NCI-H2196 (cell line): ENCODE measurements at regions not wholly inside any gene's neighbourhood (a gene's known extent, or its start where the extent isn't known, plus 50 kb on each side); places are given as distances from the start of the nearest gene placed in this dataset.
"Not testable (repeated sequence)": the region's sequence is repeated elsewhere in the genome, so short reads cannot be mapped to it uniquely, and the experiment has no call there.

ENCODE experiments used
- DNase-seq: peaks from one replicate; lab custom pipeline; 2025; ENCODE audit not compliant: unreplicated experiment; lab: John Stamatoyannopoulos, UW

DNA sequence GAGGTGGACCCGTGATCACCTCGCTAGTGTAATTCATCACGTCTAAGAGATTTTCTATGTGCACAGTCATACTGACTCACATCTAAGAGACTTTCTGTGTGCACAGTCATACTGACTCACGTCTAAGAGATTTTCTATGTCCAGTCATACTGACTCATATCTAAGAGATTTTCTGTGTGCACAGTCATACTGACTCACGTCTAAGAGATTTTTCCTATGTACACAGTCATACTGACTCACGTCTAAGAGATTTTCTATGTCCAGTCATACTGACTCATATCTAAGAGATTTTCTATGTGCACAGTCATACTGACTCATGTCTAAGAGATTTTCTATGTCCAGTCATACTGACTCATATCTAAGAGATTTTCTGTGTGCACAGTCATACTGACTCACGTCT is 443.8 kb downstream of the BRD1 start:
- DNase-seq: not testable (repeated sequence)

DNA sequence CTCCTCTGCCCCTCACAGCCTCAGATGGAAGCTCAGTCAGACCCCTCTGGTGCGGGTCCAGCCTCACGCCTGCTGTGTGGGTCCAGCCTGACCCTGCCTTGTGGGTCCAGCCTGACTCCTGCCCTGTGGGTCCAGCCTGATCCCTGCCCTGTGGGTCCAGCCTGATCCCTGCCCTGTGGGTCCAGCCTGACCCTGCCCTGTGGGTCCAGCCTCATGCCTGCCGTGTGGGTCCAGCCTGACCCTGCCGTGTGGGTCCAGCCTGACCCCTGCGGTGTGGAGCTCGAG is 445.3 kb downstream of the BRD1 start:
- no peak for DNase-seq

DNA sequence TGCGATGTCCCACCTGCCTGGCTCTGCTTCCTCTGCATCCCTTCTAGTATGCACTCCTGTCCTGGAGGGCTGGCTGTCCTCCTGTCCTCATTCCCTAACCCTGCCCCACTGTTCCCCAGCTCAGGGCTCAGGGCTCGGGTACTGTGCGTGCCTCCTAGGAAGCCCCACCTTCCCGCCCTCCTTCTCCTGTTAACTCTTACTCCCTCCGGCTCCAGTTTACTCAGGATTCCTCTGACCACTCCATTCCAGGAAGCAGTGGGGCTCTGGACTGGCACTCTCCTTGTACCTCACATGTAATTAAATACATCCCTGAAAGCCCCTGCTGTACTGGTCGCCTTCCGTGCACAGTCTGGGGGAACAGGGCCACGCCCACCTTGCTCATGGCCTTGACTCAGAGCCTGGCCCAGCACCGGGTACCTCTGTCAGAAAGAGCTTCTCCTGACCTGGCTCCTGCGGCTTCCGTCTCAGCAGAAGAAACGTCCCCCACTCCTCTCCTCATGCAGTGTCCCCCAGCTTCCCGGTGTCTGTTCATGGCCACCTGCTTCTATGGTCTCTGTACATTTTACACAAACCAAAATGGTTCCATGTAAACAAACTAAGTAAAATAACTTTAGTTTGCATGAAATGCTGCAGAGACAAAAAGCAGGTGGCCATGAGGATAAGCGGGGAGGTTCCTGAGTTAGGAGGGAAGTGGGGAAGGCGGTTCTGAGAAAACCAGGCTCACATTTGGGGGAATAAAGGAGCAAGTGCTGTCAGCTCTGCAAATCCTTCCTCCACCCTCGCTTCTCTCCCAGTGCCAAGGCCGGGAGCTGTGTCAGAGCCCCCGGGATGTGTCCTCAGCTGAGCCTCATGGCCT is 445.9 kb downstream of the BRD1 start:
- DNase-seq: no peak

DNA sequence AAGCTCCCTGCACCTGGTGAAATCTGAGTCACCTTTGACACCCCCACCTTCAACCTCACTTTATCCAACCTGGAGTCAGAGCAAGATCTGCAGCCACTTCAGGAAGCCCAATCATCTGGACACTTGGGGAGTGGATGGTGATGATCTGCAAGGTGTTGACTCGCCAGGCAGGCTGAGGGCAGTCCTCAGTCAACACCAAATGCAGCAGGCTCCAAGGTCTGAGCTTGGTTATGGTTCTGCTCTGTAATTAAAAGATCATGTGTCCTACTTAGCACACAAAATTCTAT is 446.9 kb downstream of the BRD1 start:
- DNase-seq: no peak

DNA sequence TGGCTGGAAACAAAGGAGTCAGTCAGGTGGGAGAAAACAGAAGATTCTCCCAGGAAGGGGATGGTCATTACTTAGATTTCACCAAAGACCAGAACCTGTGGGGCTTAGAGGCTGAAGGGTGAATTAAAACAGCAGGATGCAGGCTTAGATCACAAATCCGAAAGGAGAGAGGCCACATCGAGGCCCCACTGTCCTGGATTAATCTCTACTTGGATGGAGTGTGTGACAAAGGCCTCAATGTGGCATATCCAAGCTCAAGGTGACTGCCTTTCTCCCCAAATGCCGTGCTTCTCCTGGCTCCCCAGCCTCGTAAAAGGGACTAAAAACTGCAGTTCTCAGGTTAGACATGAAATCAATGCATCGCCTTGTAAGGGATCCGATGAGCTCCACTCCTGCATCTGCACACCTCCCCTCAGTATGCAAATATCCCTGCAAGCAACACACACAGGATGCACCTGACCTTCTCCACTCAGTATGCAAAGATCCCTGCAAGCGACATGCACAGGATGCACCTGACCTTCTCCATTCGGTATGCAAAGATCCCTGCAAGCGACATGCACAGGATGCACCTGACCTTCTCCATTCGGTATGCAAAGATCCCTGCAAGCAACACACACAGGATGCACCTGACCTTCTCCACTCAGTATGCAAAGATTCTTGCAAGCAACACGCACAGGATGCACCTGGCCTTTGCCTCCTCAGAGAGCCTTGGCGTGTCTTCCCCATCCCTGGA is 447.4 kb downstream of the BRD1 start:
- no peak for DNase-seq

DNA sequence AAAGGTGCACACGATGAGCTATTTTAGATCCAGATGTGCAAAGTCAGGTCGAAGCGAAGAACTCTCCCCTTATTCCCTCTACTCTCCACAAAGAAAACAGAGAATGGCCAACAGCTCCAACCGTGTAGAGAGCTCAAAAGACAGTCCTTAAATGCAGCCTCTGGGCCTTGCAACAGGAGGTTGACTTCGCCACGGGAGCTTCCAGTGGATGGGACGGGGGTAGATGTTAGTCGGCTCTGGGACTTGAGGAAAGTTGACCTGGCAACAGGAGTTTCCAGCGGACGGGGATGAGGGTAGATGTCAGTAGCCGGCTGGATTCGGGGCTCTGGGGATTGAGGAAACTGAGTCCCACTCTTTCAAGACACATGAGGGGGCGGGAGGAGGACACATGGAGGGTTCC is 450.4 kb downstream of the BRD1 start:
- no peak for DNase-seq

DNA sequence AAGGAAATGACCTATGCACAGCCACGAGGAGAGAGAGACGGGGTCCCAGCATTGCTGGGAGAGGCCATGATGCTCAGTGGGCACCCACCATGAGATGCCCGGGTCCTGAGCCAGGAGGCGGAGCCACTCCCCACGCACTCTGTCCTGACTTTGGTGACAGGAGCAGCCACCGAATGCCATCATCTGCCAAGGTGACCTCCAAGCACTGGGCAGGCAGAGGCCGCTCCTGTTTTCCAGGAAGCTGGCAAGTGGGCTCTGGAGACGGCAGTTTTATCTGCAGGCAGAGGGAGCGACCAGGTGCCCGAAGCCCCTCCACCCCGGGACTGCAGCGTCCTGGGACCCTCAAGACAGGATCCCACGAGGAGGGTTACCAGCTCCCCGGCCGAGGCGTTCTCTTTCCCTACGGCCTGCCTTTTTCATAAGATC is 453.9 kb downstream of the BRD1 start:
- DNase-seq: no peak

DNA sequence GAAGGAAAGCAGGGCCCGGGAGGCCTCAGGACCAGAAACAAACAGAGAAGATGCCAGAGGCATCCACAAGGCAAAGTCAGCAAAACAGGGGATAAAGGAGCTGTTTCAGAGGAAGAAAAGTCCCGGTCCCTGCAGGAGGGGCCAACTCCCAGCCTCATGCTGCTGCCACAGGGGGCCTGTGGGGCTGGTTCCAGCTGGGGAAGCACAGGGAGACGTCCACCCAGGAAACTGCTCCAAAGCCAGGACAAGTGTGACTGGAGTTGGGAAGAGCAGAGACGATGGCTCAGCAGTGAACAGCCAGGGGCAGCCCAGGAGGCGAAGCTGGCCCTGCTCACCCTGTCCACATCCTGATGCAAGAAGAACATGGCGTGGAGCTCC is 454.4 kb downstream of the BRD1 start:
- no peak for DNase-seq

DNA sequence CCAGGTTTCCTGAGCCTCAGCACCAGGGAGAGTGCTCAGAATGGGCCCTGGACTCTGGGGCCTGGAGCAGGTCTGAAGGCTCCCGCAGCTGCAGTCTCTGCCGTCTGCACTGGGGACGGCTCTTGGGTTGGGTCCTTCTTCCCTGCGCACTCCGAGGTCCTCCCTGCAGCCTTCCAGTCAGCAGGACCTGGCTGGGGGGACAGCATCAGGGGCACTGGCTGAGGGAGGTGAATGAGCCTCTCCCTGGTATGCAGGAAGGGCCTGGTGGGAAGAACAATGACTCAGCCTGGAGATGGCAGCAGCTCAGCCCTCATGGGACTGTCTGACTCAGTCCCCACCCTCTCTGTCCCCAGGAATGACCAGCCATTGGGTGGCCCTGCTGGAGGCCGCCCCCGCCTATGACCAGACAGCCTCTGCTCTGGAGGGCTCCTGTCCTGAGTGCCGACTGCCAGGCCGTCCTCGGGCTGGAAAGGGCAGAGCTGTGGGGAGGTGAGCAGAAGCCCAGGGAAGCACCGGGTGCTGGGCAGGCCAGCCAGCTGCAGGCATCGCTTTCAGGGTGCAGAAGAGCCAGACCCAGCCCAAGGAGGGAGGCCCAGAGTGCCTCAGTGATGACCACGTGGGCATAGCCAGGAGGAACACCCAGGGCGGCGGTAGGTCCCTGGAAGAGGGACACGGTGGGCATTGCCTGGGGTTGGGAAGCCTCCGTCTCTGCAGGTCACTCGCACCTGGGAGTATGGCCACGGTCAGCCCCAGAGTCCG is 455.0 kb downstream of the BRD1 start:
- DNase-seq: no peak

DNA sequence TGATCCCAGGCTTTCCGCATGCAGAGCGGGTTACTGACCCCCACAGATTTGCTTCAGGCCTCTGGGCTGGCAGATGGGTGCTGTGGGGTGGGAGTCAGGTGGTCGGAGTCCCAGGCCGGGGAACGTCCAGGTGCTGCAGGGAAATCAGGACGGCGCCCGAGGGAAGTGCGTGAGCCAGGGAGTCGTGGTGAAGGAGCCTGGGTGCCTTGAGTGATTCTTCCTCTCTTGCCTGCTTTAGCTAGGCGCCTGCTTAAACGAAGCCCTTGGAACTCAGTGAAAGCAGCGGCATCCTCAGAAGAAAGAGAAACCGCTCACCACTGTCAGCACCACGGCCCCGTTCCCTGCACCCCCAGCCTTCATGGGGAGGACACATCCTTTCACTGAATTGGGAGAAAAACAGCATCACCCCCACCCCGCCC is 455.6 kb downstream of the BRD1 start:
- no peak for DNase-seq

DNA sequence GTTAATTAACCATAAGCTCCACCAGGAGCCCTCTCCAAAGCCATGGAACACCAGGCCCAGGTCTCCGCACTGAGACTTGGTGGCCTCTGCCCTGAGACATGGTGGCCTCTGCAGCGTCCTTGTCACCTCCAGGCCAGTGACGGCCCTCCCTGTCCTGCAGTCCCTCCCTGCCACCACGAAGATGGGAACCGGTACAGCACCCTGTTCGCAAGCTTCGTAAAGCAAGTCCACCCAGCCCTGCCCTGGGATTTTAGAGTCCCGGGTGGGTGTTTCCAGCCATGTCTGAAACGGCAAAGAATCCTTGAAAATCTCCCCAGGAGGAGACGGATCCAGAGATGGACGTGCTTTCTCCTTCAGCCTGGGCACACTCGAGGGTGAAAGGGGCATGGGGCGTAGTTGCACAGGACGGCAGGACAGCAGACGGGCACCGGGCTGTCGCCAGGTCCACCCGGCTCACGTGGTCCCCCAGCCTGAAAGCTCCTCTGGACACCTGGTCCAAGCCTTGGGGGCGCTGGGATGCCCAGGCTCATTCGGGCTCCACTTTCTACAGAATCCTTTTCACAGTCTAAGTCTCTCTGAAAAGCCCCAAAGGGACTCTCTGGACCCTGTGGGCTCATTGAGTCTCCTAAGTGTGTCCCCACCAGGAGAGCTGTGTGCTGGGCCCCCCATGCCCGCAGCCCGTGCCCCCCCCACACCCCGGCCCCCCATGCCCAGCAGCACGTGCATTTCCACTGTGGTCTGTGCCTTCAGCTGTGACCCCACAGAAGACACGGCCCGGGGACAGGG is 456.2 kb downstream of the BRD1 start:
- DNase-seq: no peak

DNA sequence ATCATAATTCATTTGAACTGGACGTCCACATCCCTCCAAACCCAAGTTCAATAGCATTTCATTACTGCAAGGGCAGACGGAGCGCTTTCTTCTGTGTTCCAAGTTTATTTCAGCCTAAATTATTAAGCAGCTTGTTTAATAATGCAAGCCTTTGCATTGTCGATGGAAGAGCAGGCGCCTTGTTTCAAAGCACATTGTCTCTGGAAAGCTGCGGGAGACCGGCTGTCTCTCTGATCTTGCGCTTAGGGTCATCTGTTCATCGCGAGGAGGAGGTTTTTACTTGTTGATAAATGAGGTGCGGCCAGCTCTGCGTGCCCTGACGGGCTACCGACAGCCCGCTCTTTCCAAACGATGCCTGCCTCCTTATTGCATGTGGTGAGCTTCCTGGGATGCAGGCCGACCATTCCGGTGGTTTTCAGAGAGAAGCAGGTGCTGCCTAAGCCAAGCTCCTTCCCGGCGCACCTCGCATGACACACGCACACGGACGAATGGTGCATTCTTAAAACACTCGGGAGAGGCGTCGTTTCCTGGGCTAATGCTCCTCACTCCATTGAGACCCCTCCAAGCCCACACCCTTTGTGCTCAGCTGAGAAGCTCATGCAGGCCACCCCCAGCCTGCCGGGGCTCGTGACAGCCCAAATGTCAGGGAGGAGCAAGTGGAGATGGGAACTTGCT is 456.9 kb downstream of the BRD1 start:
- DNase-seq: no peak

DNA sequence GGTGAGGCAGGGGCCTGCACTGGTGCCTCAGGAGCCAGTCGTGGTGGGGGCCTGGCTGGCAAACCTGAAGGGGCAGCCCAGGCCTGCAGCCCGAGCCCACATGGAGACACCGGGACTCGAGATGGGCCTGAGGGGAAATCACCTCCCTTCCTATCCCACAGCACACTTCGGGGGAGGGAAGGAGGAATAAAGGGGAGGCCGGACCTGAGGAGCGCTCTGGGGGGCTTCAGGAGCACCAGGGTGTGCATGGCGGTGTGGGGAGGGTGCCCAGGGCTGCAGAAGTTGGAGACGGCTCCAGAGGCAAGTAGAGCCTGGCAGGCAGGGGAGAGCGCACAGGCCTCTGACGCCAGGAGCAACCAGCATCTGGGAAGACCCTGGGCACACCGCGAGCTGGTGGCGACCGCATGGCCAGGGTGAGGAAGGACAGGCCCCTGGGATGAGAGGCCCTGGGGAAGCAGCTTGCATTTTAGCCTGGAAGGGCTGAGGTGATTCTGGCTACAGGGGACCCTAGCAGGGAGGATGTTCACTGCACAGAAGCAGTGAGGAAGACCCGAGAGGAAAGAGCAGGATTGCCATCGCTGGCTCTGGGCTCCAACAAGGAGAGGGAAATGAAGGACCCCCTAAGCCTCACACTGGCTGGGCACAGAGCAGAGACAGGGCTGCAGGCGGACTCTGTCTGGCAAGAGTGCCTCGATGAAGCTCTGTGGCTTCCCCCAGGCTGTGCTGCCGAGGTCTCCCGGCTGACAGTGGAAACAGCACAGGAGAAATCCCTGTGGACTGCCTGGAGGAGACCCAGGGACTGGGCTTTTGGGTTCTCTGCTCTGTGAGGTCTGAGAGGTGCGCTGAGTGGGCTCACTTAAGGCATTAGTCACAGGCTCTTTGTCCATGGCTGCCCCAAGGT is 457.7 kb downstream of the BRD1 start:
- no peak for DNase-seq

DNA sequence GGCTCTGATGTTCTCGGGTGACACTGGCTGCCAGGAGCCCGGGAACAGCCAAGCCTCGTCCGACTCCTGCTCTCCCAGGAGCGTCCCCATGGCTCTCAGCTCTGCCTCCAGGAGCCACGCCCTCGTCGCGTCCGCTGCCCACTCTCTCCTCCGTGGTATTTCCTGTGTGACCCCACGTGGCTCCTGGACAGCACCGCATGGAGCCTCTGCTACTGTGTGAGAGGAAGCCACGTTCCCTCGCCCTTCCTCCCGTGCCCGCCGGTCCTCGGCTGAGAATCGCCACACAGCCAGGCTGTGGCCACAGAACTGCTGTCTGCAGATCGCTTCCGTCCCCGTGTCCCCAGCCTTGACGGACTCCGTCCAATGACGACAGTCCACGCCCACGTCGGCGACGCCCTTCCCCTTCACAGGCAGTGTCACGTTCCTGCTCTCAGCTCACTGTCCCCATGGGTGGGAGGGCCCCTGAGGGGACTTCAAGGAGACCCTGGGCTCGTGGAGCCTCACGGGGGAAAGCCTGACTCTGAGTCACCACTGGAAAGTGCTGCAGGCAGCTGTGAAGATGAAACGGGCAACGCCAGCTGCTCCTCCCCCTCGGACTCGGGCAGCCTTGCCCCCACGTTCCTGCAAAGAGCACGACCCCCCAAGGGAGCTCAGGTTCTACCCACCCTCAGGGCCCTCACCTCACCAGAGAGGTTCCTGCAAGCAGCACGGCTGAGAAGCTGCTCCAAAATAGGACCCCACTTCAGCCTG is 458.5 kb downstream of the BRD1 start:
- DNase-seq: no peak

DNA sequence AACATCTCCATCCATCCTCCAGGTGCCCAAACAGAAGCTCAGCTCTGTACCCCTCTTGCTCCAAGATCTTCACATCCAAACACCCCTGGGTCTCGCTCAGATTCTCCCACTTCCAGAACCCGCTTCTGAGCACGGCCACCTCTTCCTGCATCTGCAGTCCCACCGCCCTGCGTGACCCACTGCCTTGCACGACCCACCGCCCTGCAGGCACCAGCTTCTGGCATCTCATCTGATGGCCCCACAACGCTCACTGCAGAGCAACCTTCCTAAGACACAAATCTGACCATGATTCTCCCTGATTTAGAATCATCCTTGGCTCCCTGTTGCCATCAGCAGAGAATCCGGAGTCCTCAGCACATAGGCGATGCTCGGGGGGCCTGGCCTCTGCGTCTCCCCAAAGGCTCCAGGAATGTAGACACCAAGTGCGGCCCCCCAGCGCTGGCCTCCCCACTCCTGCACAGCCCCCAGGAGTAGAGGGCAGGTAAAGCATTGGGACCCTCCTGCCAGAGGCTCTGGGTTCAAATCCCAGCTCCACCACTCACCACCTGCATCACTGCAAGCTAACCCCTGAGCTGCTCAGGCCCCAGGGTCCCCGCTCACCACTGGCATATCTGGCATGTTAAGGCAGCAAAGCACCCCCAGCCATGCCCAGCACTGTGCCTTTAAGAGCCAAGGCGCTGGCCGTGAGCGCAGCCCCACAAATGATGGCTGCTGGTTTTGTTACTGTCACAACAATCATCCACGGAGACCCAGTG is 459.3 kb downstream of the BRD1 start:
- no peak for DNase-seq

DNA sequence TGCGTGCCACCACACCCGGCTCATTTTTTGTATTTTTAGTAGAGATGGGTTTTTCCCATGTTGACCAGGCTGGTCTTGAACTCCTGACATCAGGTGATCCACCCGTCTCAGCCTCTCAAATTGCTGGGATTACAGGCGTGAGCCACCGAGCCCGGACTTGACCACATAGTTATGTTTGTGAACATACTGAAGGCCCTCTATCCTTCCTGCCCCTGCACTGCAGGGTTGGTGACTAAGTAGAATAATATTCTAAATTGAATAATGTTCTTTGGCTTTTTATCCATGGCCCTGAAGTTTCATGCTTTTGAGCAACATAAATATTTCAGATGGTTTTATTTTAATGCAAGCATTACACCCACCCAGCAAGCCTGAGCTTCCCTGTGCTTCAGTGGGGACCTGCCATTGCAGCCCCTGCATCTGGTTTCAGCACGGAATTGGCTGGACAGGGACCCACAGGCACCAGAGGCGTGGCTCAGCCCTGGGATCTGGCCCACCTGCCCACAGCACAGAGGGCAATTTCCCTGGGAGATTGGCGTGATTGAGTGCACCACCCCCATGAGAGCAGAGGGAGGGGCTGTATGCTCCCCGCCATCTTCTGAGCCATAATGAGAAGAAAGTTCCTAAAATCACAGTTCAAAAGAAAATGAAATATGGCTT is 460.5 kb downstream of the BRD1 start:
- no peak for DNase-seq

DNA sequence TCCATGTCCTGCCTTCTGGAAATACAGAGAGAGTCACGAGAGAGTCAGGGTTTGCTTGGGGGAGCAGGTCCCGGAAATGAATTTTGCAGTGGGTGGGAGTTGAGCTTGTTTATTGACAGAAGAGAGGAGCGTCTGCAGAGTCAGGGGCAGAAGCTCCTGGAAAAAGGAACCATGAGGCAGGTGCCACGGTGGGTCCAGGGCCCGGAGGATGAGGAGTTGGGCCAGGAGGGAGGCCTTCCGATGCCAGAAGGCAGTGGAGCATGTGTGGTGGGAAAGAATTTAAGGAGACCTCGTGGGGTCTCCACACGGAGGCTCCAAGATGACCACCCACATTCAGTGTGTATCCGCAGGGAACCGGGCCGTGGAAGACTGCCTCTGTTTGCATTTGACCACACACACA is 461.2 kb downstream of the BRD1 start:
- no peak for DNase-seq

DNA sequence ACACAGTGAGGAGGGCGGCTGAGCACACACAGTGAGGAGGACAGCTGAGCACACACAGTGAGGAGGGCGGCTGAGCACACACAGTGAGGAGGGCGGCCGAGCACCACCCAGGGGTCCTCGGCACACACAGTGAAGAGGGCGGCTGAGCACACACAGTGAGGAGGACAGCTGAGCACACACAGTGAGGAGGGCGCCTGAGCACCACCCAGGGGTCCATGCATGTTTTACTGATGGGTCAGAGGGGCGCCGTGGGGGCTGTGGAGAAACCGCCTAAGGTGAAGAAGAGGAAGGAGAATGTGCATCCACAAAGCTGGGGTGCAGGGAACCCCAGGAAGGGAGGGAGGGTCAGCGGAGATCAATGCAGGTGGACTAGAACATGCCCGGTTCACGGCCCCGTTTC is 461.8 kb downstream of the BRD1 start:
- no peak for DNase-seq
